Ectodermal cell (in vitro differentiated cells): ENCODE measurements at regions not wholly inside any gene's neighbourhood (a gene's known extent, or its start where the extent isn't known, plus 50 kb on each side); places are given as distances from the start of the nearest gene placed in this dataset.

Source experiments
- H3K27ac ChIP-seq: 2 replicates; pipeline ENCODE4 v1.7.0; 2013; ENCODE audit warnings: mild to moderate bottlenecking, low read depth, low read length; ENCODE audit not compliant: insufficient read depth, poor library complexity, severe bottlenecking
- H3K27me3 ChIP-seq: 2 replicates; pipeline ENCODE4 v1.7.0; 2013; ENCODE audit warnings: mild to moderate bottlenecking, low read length; ENCODE audit not compliant: insufficient read depth, control insufficient read depth, poor library complexity, severe bottlenecking
- H3K36me3 ChIP-seq: one replicate; pipeline ENCODE4 v1.7.0; 2013; ENCODE audit warnings: low read length; ENCODE audit not compliant: control insufficient read depth, insufficient read depth
- H3K4me1 ChIP-seq: one replicate; pipeline ENCODE4 v1.7.0; 2013; ENCODE audit warnings: low read length; ENCODE audit not compliant: control insufficient read depth, insufficient read depth
- H3K4me3 ChIP-seq: 2 replicates; pipeline ENCODE4 v1.7.0; 2013; ENCODE audit warnings: low read depth, low read length, control low read depth; ENCODE audit not compliant: insufficient read depth
- H3K9me3 ChIP-seq: 2 replicates; pipeline ENCODE4 v1.7.0; 2013; ENCODE audit warnings: mild to moderate bottlenecking, low read length, moderate library complexity; ENCODE audit not compliant: control insufficient read depth
- WGBS, 2 experiments: methylation state at CpG; one replicate each; pipeline ENCODE4 v1.1.7; 2013; ENCODE audit warnings: missing lambda C conversion rate in 2 of 2; 5-methylcytosine and 5-hydroxymethylcytosine counted together

- no peaks in the 10 kb centered on the region for H3K4me1 ChIP-seq
- no peak overlapping the region for H3K4me3 ChIP-seq
- H3K9me3 ChIP-seq = no peaks in the 10 kb centered on the region
- no peaks in the 10 kb centered on the region for H3K36me3 ChIP-seq
- H3K27me3 ChIP-seq = no peaks in the 10 kb centered on the region
- 90 to 92% methylated on average over 1 of the region's 1 CpG for WGBS, 2 experiments
- H3K27ac ChIP-seq = no peak overlapping the region
Measured at GRCh38 chr5:120400356-120400755, 63.7 kb upstream of the PRR16 start.

- Histone ChIP-seq H3K9me3 (no peaks in the 10 kb centered on the region), H3K36me3 (no peaks in the 10 kb centered on the region), H3K4me1 (no peaks in the 10 kb centered on the region), H3K27ac (no peak overlapping the region), H3K27me3 (no peaks in the 10 kb centered on the region), H3K4me3 (no peak overlapping the region)
- 80 to 100% methylated on average over 1 of the region's 2 CpGs for WGBS, 2 experiments
Measured at GRCh38 chr5:120402606-120403005, 61.5 kb upstream of the PRR16 start.

DNA sequence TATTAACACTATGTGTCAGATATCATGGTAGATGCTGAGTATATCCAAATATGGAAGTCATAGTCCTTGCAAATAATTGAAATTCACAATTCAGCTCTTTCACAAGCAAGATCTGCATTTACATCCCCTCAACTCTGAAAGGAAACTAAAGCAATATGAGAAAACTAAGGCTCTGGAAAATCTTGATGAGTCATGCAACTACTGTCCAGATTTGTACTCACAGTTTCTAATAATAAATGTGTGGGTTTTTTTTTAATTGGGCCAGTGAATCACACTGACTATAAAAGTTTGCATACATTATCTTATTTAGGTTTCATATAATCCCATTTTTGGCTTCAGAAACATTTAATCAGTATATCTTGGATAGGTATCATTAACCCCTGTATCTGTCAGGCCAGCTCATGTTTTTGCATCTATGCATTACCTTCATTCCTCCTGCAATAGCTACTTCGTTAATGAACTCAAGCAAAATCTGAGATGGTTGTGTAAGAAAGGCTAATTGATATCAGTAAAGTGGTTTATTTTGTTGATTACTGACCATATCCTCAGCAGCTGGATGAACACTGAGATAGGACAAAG, 58.7 kb upstream of the PRR16 start:
- 67% methylated on average over 1 of the region's 1 CpG; no CpG with 5 or more reads in 1 of the 2 experiments for WGBS, 2 experiments
- no peaks in the 10 kb centered on the region for H3K36me3 ChIP-seq
- no peaks in the 10 kb centered on the region for H3K9me3 ChIP-seq
- H3K4me3 ChIP-seq = no peak overlapping the region
- no peak overlapping the region for H3K27ac ChIP-seq
- H3K4me1 ChIP-seq = no peaks in the 10 kb centered on the region
- no peaks in the 10 kb centered on the region for H3K27me3 ChIP-seq

GRCh38 chr5:120405923-120406322, 58.2 kb upstream of the PRR16 start:
- H3K9me3 ChIP-seq = no peaks in the 10 kb centered on the region
- H3K36me3 ChIP-seq = no peaks in the 10 kb centered on the region
- no peaks in the 10 kb centered on the region for H3K4me1 ChIP-seq
- no peaks in the 10 kb centered on the region for H3K27me3 ChIP-seq
- H3K4me3 ChIP-seq = no peak overlapping the region
- H3K27ac ChIP-seq = no peak overlapping the region

- Histone ChIP-seq H3K27ac (no peak overlapping the region), H3K36me3 (no peaks in the 10 kb centered on the region), H3K9me3 (no peaks in the 10 kb centered on the region), H3K27me3 (no peaks in the 10 kb centered on the region), H3K4me3 (no peak overlapping the region), H3K4me1 (no peaks in the 10 kb centered on the region)
- 86 to 100% methylated on average over 1 to 2 of the region's 3 CpGs for WGBS, 2 experiments
Measured at GRCh38 chr5:120413686-120414085, 50.4 kb upstream of the PRR16 start.
